Endothelial cell of umbilical vein (primary cell): ENCODE measurements at regions not wholly inside any gene's neighbourhood (a gene's known extent, or its start where the extent isn't known, plus 50 kb on each side); places are given as distances from the start of the nearest gene placed in this dataset.
"Not testable (repeated sequence)": the region's sequence is repeated elsewhere in the genome, so short reads cannot be mapped to it uniquely, and the experiment has no call there.

Source experiments
- CTCF ChIP-seq, 2 donors: IDR thresholded peaks; 1 replicate in 1 of 2; 2 replicates in 1 of 2; pipeline ENCODE4 v1.5.1; 2011; ENCODE audit warnings: low read length in 2 of 2, mild to moderate bottlenecking in 2 of 2, moderate library complexity in 2 of 2, control low read depth in 1 of 2, inconsistent platforms in 1 of 2, low read depth in 1 of 2; ENCODE audit not compliant: insufficient read depth in 1 of 2; ENCODE audit errors: extremely low read depth in 1 of 2
- MAX ChIP-seq: IDR thresholded peaks from 2 replicates; pipeline ENCODE4 v1.6.1; 2011; ENCODE audit not compliant: insufficient read depth, insufficient read length

GRCh38 chr20:47890708-47891107 lies 105.4 kb upstream of the SULF2 start:
- not testable (repeated sequence) for TF ChIP-seq CTCF (IDR thresholded peaks at IDR 0.05; ENCODE audit: extremely low read depth in 1 of 2, insufficient read depth in 1 of 2, low read depth in 1 of 2, low read length in 2 of 2); MAX
